ENCODE measurements at regions not wholly inside any gene's neighbourhood (a gene's known extent, or its start where the extent isn't known, plus 50 kb on each side); places are given as distances from the start of the nearest gene placed in this dataset.

GRCh38 chr7:121603886-121604285, 207.8 kb upstream of the FAM3C start:
- intact Hi-C loops (cut with micrococcal nuclease), result loop anchor here (10.0 kb wide), 1 partner anchor 391 kb away; no protein-coding TSS in a partner anchor
- Histone ChIP-seq H3K9me3 (ENCODE audit: control insufficient read depth in 1 of 2, insufficient read depth in 1 of 2, low read depth in 1 of 2, low read length in 2 of 2) (no peaks in the 10 kb centered on the region), H3K9ac (ENCODE audit: low read length) (no peak overlapping the region), H2AFZ (ENCODE audit: low read depth, low read length, poor library complexity, severe bottlenecking) (no peak overlapping the region), H4K20me1 (ENCODE audit: insufficient read depth) (no peaks in the 10 kb centered on the region), H3K9me2 (ENCODE audit: insufficient read depth) (no peaks in the 10 kb centered on the region), H3K79me2 (ENCODE audit: insufficient read depth, low read length) (no peaks in the 10 kb centered on the region), H3K27ac (ENCODE audit: low read depth, low read length) (no peak overlapping the region), H3K4me3 (replicated peaks in 1 of 2; ENCODE audit: low read depth in 1 of 2, low read length in 2 of 2) (no peak overlapping the region), H3K4me2 (ENCODE audit: low read length) (no peak overlapping the region), H3K4me1 (ENCODE audit: control insufficient read depth in 1 of 2, insufficient read depth in 2 of 2, low read length in 2 of 2) (0 out of 4 replicates have a peak, but pooled peaks cover 0 to 5% of the 10 kb centered on the region in 2 experiments), H3K36me3 (ENCODE audit: control insufficient read depth in 1 of 2, insufficient read depth in 2 of 2, low read length in 2 of 2) (no peaks in the 10 kb centered on the region), H3K27me3 (ENCODE audit: insufficient read depth, low read length) (no peaks in the 10 kb centered on the region)
- ChIA-PET POLR2A (no interaction called here), RAD21 (ENCODE audit: low non-redundant PET in 1 of 2, low total read pairs in 2 of 2, uncharacterized antibody in 2 of 2, unreplicated experiment in 2 of 2) (interaction anchor here in 1 of 2 experiments (0.8 kb wide), 1 partner anchor 391 kb away, joined by 3 read pairs; no protein-coding TSS in a partner anchor), CTCF (interaction anchor here (1.1 to 3.5 kb wide), 3 partner anchors 231 to 391 kb away, joined by 3 to 48 read pairs (median 5); no protein-coding TSS in a partner anchor)
- DNase-seq (ENCODE audit: low read depth, low spot score) (no peak), ATAC-seq (no peak)
- BruUV-seq (replicated peaks), result no TSS peak
- TF ChIP-seq RAD21 (IDR thresholded peaks at IDR 0.05; ENCODE audit: low read depth), result no peak
- TF ChIP-seq TCF7L2 (IDR thresholded peaks at IDR 0.05; ENCODE audit: borderline replicate concordance, extremely low read depth, insufficient read depth, insufficient read length), result no peak
- no peak for TF ChIP-seq ZFX (IDR thresholded peaks at IDR 0.05)
- TF ChIP-seq, protein P1, sequence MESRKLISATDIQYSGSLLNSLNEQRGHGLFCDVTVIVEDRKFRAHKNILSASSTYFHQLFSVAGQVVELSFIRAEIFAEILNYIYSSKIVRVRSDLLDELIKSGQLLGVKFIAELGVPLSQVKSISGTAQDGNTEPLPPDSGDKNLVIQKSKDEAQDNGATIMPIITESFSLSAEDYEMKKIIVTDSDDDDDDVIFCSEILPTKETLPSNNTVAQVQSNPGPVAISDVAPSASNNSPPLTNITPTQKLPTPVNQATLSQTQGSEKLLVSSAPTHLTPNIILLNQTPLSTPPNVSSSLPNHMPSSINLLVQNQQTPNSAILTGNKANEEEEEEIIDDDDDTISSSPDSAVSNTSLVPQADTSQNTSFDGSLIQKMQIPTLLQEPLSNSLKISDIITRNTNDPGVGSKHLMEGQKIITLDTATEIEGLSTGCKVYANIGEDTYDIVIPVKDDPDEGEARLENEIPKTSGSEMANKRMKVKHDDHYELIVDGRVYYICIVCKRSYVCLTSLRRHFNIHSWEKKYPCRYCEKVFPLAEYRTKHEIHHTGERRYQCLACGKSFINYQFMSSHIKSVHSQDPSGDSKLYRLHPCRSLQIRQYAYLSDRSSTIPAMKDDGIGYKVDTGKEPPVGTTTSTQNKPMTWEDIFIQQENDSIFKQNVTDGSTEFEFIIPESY (IDR thresholded peaks at IDR 0.05; ENCODE audit: extremely low read depth, insufficient replicate concordance, low read length), result no peak
- no peak for TF ChIP-seq CEBPB (IDR thresholded peaks at IDR 0.05; ENCODE audit: low read depth)
- TF ChIP-seq EGR1 (IDR thresholded peaks at IDR 0.05; ENCODE audit: low read depth), result no peak
- TF ChIP-seq SIN3A (IDR thresholded peaks at IDR 0.05; ENCODE audit: low read depth), result no peak
- TF ChIP-seq CBX3 (IDR thresholded peaks at IDR 0.05; ENCODE audit: low read depth), result no peak
- no peak for TF ChIP-seq EZH2phosphoT487 (IDR thresholded peaks at IDR 0.05; ENCODE audit: borderline replicate concordance)
- TF ChIP-seq EZH2 (IDR thresholded peaks at IDR 0.05), result no peak
- no peak for TF ChIP-seq ZNF274 (IDR thresholded peaks at IDR 0.05; ENCODE audit: low read depth, low read length)
- TF ChIP-seq, protein P2, sequence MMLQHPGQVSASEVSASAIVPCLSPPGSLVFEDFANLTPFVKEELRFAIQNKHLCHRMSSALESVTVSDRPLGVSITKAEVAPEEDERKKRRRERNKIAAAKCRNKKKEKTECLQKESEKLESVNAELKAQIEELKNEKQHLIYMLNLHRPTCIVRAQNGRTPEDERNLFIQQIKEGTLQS (IDR thresholded peaks at IDR 0.05), result no peak
- TF ChIP-seq JUND (IDR thresholded peaks at IDR 0.05), result no peak
- TF ChIP-seq FOSL1 (IDR thresholded peaks at IDR 0.05; ENCODE audit: low read depth), result no peak
- TF ChIP-seq POLR2AphosphoS5 (IDR thresholded peaks at IDR 0.05; ENCODE audit: low read depth, low read length), result no peak
- TF ChIP-seq, protein P3, sequence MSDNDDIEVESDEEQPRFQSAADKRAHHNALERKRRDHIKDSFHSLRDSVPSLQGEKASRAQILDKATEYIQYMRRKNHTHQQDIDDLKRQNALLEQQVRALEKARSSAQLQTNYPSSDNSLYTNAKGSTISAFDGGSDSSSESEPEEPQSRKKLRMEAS (IDR thresholded peaks at IDR 0.05), result no peak
- TF ChIP-seq YY1 (IDR thresholded peaks at IDR 0.05; ENCODE audit: extremely low read depth, insufficient replicate concordance, low read depth, low read length), result no peak
- no peak for TF ChIP-seq SRF (IDR thresholded peaks at IDR 0.05; ENCODE audit: low read depth)
- TF ChIP-seq ELF1 (IDR thresholded peaks at IDR 0.05; ENCODE audit: borderline replicate concordance, low read depth), result no peak
